ENCODE measurements at regions not wholly inside any gene's neighbourhood (a gene's known extent, or its start where the extent isn't known, plus 50 kb on each side); places are given as distances from the start of the nearest gene placed in this dataset.

- peak; percentile 58 to 86 (median 80) for TF ChIP-seq CTCF (IDR thresholded peaks at IDR 0.05)
- TF ChIP-seq POLR2A (IDR thresholded peaks at IDR 0.05), result no peak
Observed at GRCh38 chr6:121849477-121849876, 414.0 kb downstream of the GJA1 start.

Measured in heart left ventricle (tissue), 13 donors.